GM21737 (cell line): ENCODE measurements at regions not wholly inside any gene's neighbourhood (a gene's known extent, or its start where the extent isn't known, plus 50 kb on each side); places are given as distances from the start of the nearest gene placed in this dataset.

Source experiments
- ATAC-seq: cut with Tn5 transposase; IDR thresholded peaks from one replicate; pipeline ENCODE4 v1.9.1; 2021; ENCODE audit warnings: mild to moderate bottlenecking, moderate library complexity; ENCODE audit not compliant: unreplicated experiment

GRCh38 chr18:71919211-71919610 is 624.9 kb downstream of the CBLN2 start:
- no peak for ATAC-seq

DNA sequence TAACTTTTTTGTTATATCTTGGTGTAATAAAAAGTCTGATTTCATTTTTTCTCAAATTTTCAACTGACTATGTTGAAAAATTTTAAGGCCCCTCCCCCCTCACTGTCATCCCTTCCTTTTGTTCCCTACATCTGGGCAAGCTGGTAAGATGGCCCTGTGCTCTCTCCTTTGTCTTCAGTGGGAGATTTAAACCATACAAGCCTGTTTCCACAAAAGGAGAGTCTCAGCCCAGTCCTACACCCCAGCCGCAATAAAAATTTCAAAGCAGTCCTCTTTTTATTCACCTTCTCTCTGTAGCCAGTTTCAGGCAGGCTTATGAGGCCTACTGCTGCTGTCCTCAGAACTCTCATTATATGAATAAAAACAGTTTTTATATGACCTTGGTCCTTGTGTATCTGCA is 630.5 kb downstream of the CBLN2 start:
- ATAC-seq = no peak

GRCh38 chr18:71902482-71902881 is 641.7 kb downstream of the CBLN2 start:
- ATAC-seq = no peak

GRCh38 chr18:71899707-71900472 is 644.3 kb downstream of the CBLN2 start:
- ATAC-seq = no peak

DNA sequence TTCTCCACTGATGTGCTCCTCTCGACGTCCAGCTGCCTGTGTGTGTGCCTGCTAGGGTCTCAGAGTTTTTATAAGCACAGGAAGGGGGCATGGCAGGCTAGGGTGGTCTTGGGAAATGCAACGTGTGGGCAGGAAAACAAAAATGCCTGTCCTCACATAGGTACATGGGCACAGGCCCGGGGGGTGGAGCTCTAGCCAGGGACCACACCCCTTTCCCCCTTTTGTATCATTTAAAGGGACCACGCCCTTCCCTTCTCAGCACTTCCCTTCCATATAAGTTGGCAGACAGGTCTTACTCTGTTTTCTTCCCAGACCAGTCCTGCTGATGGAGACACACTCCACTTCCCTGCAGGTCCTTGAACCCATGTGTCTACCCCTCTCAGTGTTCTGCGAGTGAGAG is 645.0 kb downstream of the CBLN2 start:
- ATAC-seq = no peak

DNA sequence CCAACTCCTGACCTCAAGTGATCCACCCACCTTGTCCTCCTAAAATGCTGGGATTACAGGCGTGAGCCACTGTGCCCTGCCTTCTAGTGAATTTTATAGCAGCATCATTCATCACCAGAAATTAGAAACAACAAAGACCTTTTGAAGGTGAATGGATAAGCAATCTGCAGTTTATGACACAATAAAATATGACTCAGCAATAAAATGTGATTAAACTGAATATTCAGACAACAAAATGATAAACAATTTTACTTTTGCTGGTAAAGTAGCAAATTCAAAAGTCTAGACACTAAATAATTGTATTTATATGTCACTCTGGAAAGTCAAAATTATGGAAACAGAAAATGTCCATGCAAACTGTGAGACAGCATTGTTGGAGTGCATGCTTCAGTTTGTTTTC is 656.6 kb downstream of the CBLN2 start:
- ATAC-seq = no peak

DNA sequence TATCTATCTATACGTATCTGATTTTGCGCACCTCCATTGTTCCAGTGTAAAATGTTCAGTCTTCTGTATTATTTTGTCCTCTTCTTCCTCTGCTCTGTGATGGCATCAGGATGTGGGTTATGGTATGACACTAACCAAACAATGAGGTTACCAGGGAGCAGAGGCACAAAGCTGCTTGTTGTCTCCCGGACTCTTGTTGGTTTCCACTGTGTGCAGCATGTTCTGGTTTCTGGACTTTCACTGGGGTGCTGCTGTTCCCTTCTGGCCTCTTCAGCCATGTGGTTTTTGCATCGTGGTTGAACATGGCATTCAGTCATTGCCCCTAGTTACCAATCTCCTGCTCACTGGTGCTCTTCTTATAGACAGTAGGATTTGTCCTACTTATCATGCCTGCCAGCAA is 665.9 kb downstream of the CBLN2 start:
- ATAC-seq = no peak

- no peak for ATAC-seq
Observed at GRCh38 chr18:71873695-71874094, 670.4 kb downstream of the CBLN2 start.

DNA sequence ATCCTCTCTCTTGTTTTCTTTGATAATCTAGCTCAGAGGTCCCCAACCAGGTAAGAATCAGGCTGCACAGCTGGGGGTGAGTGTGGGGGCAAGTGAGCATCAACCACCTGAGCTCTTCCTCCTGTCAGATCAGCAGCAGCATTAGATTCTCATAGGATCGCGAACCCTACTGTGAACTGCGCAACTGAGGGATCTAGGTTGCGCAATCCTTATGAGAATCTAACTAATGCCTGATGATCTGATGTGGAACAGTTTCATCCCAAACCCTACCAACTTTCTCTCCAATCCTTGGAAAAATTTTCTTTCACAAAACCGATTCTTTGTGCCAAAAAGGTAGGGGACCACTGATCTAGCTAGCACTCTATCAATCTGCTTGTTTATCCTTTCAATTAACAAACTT is 678.3 kb downstream of the CBLN2 start:
- no peak for ATAC-seq

GRCh38 chr18:71850602-71851001 is 693.5 kb downstream of the CBLN2 start:
- ATAC-seq = no peak

GRCh38 chr18:71849407-71849806 is 694.7 kb downstream of the CBLN2 start:
- ATAC-seq = no peak

DNA sequence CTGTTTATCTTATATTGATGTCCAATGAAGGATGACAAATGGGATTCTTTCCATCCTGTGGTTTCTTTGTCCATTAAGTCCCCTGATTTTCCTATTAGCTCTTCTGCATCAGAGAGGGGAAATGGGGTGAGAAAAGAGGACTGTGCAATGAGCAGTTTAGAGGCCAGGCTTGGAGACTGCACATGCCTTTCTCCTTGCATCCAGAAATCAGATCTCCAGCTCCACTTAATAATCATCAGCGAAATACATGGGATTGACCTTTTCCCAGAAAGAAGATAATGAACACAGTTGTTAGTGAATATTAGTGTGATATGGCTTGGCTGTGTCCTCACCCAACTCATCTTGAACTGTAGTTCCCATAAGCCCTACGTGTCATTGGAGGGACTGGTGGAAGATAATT is 697.4 kb downstream of the CBLN2 start:
- ATAC-seq = no peak

DNA sequence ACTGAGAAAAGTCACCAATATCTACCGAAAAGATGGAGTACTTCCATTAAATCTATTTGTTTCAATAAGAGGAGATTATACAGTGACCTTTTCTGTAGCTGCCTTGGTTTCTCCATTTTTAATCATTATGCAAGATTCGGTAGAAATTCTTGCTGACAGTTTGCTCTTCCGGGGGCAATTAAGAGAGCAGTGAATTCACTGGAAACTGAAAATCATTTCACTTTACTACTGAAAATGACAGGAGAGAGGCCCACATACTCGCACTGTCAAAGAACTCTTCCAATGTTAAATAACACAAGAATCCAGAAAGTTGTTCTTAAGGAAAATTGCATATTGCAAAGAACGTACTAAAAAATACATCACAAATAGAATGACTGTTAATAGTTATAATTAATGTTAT is 699.3 kb downstream of the CBLN2 start:
- ATAC-seq = no peak

- no peak for ATAC-seq
Observed at GRCh38 chr18:71842666-71843065, 701.5 kb downstream of the CBLN2 start.

GRCh38 chr18:71837547-71837946 is 706.6 kb downstream of the CBLN2 start:
- ATAC-seq = no peak

- no peak for ATAC-seq
Observed at GRCh38 chr18:71832946-71833617, 711.1 kb downstream of the CBLN2 start.

- ATAC-seq = no peak
Observed at GRCh38 chr18:71831039-71831438, 713.1 kb downstream of the CBLN2 start.

DNA sequence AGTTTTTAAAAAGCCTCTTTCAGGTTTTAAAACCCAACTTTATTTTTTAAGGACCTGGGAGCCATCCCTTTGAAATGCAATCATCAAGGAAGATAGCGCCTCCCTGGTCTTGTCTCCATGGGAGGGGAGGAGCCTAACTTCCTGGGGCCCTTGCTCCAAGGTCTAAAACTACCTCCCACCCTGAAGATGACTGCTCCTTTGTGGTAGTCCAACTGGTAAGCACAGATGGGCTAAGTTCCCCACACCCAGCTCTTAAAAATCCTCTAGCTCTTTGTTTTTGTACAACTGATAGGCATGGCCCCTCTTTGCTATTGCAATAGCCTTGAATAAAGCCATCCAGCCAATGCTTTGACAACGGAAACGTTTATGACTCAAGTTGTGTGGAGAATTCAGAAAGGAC is 716.8 kb downstream of the CBLN2 start:
- ATAC-seq = no peak

DNA sequence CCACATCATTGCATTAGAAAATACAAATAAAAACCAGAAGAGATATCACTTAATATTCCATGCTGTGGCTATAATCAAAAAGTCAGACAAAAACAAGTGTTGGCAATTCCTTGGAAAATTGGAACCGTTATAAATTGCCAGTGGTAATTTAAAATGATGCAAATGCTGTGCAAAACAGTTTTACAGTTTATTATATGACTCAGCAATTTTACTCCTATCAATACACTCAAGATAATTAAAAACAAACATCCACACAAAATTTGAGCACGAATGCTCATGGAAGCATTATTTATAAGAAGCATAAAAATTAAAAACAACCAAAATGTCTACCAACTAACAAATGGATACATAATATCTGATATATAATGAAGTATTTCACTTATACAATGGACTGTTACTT is 728.8 kb downstream of the CBLN2 start:
- no peak for ATAC-seq

GRCh38 chr18:71809711-71810110 is 734.4 kb downstream of the CBLN2 start:
- no peak for ATAC-seq

DNA sequence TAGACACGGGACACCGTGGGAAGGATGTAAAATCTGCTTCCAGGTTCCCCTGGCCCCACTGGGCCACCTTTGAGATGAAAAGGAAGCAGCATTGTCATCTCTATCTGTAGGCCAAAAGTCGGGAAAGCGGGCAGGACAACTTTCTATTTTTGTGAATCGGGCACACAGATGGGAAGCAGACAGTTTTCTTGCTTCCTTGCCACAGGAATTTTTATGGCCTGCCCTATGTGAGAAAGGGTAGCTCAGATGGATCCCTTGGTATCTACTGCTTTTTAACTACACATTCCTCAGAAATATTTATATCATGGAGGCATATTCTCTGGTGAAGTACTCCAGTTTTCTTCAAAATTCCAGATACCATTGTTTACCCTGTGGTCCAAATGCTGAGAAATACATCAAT is 735.5 kb downstream of the CBLN2 start:
- ATAC-seq = no peak

DNA sequence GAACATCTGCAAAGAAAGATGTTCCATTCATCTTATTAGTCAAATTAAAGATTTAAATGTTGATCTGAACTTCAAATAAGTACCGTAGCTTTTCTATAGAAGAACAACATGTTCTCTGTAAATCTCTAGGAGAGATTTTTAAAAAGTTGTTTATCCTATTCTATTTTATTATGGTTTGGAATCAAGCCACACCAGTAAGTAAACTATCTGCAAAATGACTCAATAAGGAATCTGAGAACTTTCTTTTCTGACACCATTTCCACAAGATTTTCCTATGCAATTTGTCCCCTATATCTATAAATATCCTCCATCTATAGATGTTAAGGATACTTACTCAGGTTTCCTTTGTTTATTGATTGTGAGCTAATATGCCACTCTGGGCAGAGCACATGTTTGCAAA is 736.6 kb downstream of the CBLN2 start:
- ATAC-seq = no peak
